RKO (cell line): ENCODE measurements at regions not wholly inside any gene's neighbourhood (a gene's known extent, or its start where the extent isn't known, plus 50 kb on each side); places are given as distances from the start of the nearest gene placed in this dataset.
"Not testable (repeated sequence)": the region's sequence is repeated elsewhere in the genome, so short reads cannot be mapped to it uniquely, and the experiment has no call there.

Source experiments
- DNase-seq: peaks from one replicate; pipeline ENCODE4 v3.0.0-alpha.2; 2016; ENCODE audit warnings: low spot score

GRCh38 chr11:64428693-64429092, 69.7 kb downstream of the RPS6KA4 start:
- no peak for DNase-seq

- no peak for DNase-seq
Observed at GRCh38 chr11:64429970-64430369, 71.0 kb downstream of the RPS6KA4 start.

GRCh38 chr11:64430645-64431044, 71.7 kb downstream of the RPS6KA4 start:
- DNase-seq, result no peak

- DNase-seq, result no peak
Observed at GRCh38 chr11:64436000-64436399, 77.0 kb downstream of the RPS6KA4 start.

- DNase-seq, result no peak
Observed at GRCh38 chr11:64437426-64437825, 78.5 kb downstream of the RPS6KA4 start.

GRCh38 chr11:64438986-64439771, 80.2 kb downstream of the RPS6KA4 start:
- DNase-seq, result no peak

GRCh38 chr11:64439772-64440491, 81.0 kb downstream of the RPS6KA4 start:
- not testable (repeated sequence) for DNase-seq

GRCh38 chr11:64441127-64441526, 82.2 kb downstream of the RPS6KA4 start:
- DNase-seq, result no peak

- DNase-seq, result no peak
Observed at GRCh38 chr11:64443001-64443400, 84.0 kb downstream of the RPS6KA4 start.

GRCh38 chr11:64444838-64445441, 86.0 kb downstream of the RPS6KA4 start:
- no peak for DNase-seq

GRCh38 chr11:64445651-64446050, 86.7 kb downstream of the RPS6KA4 start:
- no peak for DNase-seq

GRCh38 chr11:64447831-64448598, 89.1 kb downstream of the RPS6KA4 start:
- no peak for DNase-seq

GRCh38 chr11:64448599-64449380, 89.8 kb downstream of the RPS6KA4 start:
- peak; percentile 76 for DNase-seq

- DNase-seq, result peak; percentile 60
Observed at GRCh38 chr11:64449381-64450167, 90.6 kb downstream of the RPS6KA4 start.

- DNase-seq, result no peak
Observed at GRCh38 chr11:64450168-64450560, 91.2 kb downstream of the RPS6KA4 start.

GRCh38 chr11:64451856-64452255, 92.9 kb downstream of the RPS6KA4 start:
- DNase-seq, result no peak

- DNase-seq, result no peak
Observed at GRCh38 chr11:64453466-64453865, 94.5 kb downstream of the RPS6KA4 start.

GRCh38 chr11:64455456-64456261, 96.7 kb downstream of the RPS6KA4 start:
- no peak for DNase-seq

- no peak for DNase-seq
Observed at GRCh38 chr11:64456509-64457320, 97.8 kb downstream of the RPS6KA4 start.
